Loucy (cell line): ENCODE measurements at regions not wholly inside any gene's neighbourhood (a gene's known extent, or its start where the extent isn't known, plus 50 kb on each side); places are given as distances from the start of the nearest gene placed in this dataset.
A peak's percentile ranks its signal among the peaks of the same experiment; 100 is the strongest.

Experiments used
- H2AFZ ChIP-seq: fragments of 200-600 bp; sonication (generic); 2 replicates; pipeline ENCODE4 v1.6.0; 2016; ENCODE audit warnings: antibody characterized with exemption, mild to moderate bottlenecking, low read length, moderate library complexity
- H3F3A ChIP-seq: fragments of 200-600 bp; 2 replicates; pipeline ENCODE4 v1.6.0; 2016; ENCODE audit warnings: antibody characterized with exemption, low read depth, mild to moderate bottlenecking
- H3K27me3 ChIP-seq: fragments of 200-600 bp; sonication (generic); 2 replicates; pipeline ENCODE4 v1.6.1; 2014; ENCODE audit warnings: low read length, mild to moderate bottlenecking; ENCODE audit not compliant: insufficient read depth, poor library complexity, severe bottlenecking
- H3K36me3 ChIP-seq: fragments of 200-600 bp; sonication (generic); 2 replicates; pipeline ENCODE4 v1.6.1; 2016; ENCODE audit warnings: low read length; ENCODE audit not compliant: insufficient read depth
- H3K4me1 ChIP-seq: fragments of 200-600 bp; sonication (generic); 2 replicates; pipeline ENCODE4 v1.5.1; 2014; ENCODE audit warnings: low read length, mild to moderate bottlenecking; ENCODE audit not compliant: insufficient read depth, poor library complexity, severe bottlenecking
- H3K4me2 ChIP-seq: fragments of 200-600 bp; sonication (generic); 2 replicates; pipeline ENCODE4 v1.6.0; 2014; ENCODE audit warnings: antibody characterized with exemption, low read length, low read depth, mild to moderate bottlenecking; ENCODE audit not compliant: poor library complexity, severe bottlenecking
- H3K4me3 ChIP-seq: fragments of 200-600 bp; sonication (generic); 2 replicates; pipeline ENCODE4 v1.5.1; 2014; ENCODE audit warnings: low read length, mild to moderate bottlenecking, mixed read lengths; ENCODE audit not compliant: poor library complexity, severe bottlenecking
- H3K79me2 ChIP-seq: fragments of 200-600 bp; sonication (generic); 2 replicates; pipeline ENCODE4 v1.6.1; 2014; ENCODE audit warnings: low read length; ENCODE audit not compliant: insufficient read depth
- H3K9ac ChIP-seq: fragments of 200-600 bp; sonication (generic); 2 replicates; pipeline ENCODE4 v1.6.0; 2014; ENCODE audit warnings: mild to moderate bottlenecking, low read depth, low read length, moderate library complexity; ENCODE audit not compliant: poor library complexity, severe bottlenecking
- H3K9me2 ChIP-seq: fragments of 200-600 bp; sonication (generic); replicated peaks from 2 replicates; pipeline ENCODE4 v1.6.1; 2016; ENCODE audit warnings: low read depth, low read length, mixed read lengths
- H3K9me3 ChIP-seq: fragments of 200-600 bp; sonication (generic); 2 replicates; pipeline ENCODE4 v1.6.1; 2014; ENCODE audit warnings: mild to moderate bottlenecking, antibody characterized with exemption, low read length, low read depth; ENCODE audit not compliant: insufficient read depth
- H4K20me1 ChIP-seq: fragments of 200-600 bp; sonication (generic); 2 replicates; pipeline ENCODE4 v1.6.0; 2014; ENCODE audit warnings: antibody characterized with exemption, low read length, mild to moderate bottlenecking; ENCODE audit not compliant: insufficient read depth, poor library complexity, severe bottlenecking
- EZH2phosphoT487 ChIP-seq: fragments of 200-600 bp; IDR thresholded peaks from 2 replicates; pipeline ENCODE4 v1.6.1; 2018; ENCODE audit warnings: antibody characterized with exemption, mild to moderate bottlenecking, moderate library complexity, borderline replicate concordance
- TF ChIP-seq, protein P1 (sequence below): fragments of 200-600 bp; sonication (generic); conservative IDR thresholded peaks from 2 replicates; pipeline ENCODE4 v1.5.1; 2014; ENCODE audit warnings: mild to moderate bottlenecking, antibody characterized with exemption, low read length

DNA sequence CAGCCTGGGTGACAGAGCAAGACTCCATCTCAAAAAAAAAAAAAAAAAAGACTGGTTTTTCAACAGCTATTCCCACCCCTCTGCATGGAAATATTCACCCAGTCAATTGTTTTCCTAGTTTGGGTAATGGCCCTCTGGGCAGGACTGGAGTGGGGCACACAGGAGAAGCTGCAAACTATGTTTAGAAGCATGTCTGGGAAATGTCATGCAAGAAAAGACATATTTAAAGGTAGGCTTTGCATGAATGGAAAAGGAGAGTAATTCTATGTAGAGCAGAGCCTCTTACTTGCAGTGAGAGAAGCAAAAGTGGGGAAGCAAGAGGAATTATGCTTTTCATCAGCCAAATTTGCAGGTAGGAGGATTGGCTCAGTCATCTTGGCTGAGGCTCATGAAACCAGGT is 276.5 kb upstream of the PLEKHG7 start:
- TF ChIP-seq, protein P1, sequence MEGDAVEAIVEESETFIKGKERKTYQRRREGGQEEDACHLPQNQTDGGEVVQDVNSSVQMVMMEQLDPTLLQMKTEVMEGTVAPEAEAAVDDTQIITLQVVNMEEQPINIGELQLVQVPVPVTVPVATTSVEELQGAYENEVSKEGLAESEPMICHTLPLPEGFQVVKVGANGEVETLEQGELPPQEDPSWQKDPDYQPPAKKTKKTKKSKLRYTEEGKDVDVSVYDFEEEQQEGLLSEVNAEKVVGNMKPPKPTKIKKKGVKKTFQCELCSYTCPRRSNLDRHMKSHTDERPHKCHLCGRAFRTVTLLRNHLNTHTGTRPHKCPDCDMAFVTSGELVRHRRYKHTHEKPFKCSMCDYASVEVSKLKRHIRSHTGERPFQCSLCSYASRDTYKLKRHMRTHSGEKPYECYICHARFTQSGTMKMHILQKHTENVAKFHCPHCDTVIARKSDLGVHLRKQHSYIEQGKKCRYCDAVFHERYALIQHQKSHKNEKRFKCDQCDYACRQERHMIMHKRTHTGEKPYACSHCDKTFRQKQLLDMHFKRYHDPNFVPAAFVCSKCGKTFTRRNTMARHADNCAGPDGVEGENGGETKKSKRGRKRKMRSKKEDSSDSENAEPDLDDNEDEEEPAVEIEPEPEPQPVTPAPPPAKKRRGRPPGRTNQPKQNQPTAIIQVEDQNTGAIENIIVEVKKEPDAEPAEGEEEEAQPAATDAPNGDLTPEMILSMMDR = no peak
- no peak for TF ChIP-seq EZH2phosphoT487
- Histone ChIP-seq H3K9me2 (no peaks in the 10 kb centered on the region), H4K20me1 (no peaks in the 10 kb centered on the region), H3F3A (no peaks in the 10 kb centered on the region), H2AFZ (no peak overlapping the region), H3K4me3 (no peak overlapping the region), H3K4me2 (no peak overlapping the region), H3K27me3 (no peaks in the 10 kb centered on the region), H3K9me3 (no peaks in the 10 kb centered on the region), H3K36me3 (no peaks in the 10 kb centered on the region), H3K9ac (no peak overlapping the region), H3K79me2 (no peaks in the 10 kb centered on the region), H3K4me1 (no peaks in the 10 kb centered on the region)

DNA sequence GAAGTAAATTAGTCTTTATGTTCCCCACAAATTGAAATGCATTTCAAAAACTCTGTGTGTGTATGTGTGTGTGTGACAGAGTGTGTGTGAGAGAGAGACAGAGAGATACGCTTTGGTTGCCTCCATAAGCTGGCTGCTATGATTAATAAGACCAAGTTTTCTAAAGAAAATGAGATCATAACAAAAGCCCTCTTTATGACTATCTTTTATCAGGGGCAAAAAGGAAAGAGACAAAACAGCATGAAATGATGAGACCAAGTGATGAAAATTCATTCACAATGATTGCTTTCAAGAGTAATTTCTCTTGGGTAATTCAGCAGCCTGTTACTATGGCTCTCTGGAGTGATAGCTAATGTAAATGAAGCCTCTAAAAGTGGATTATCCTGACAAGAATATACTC is 277.6 kb upstream of the PLEKHG7 start:
- H3K4me3 ChIP-seq = no peak overlapping the region
- H3K9me3 ChIP-seq = no peaks in the 10 kb centered on the region
- TF ChIP-seq, protein P1 = no peak
- TF ChIP-seq EZH2phosphoT487 = no peak
- no peaks in the 10 kb centered on the region for H3K27me3 ChIP-seq
- no peak overlapping the region for H2AFZ ChIP-seq
- no peaks in the 10 kb centered on the region for H4K20me1 ChIP-seq
- no peaks in the 10 kb centered on the region for H3K36me3 ChIP-seq
- H3K4me1 ChIP-seq = no peaks in the 10 kb centered on the region
- H3K4me2 ChIP-seq = no peak overlapping the region
- no peaks in the 10 kb centered on the region for H3K79me2 ChIP-seq
- H3K9me2 ChIP-seq = no peaks in the 10 kb centered on the region
- no peaks in the 10 kb centered on the region for H3F3A ChIP-seq
- no peak overlapping the region for H3K9ac ChIP-seq

DNA sequence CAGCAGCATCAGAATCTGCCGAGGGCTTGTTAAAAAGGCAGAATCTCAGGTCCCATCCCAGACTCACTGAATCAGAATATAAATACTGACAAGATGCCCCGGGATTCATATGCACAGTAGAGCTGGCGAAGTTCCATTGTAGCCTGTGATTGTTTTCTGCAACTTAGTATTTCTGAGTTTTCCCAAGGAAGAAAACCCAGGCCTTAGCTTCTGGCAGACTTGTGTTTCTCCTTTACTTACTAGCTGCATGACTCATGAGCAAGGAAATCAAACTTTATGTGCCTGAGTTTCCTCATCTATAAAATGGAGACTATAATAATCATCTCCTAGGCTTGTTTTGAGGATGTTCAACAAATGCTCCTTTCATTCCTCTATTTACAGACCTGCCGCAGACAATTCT is 278.5 kb upstream of the PLEKHG7 start:
- Histone ChIP-seq H3K27me3 (no peaks in the 10 kb centered on the region), H3K9ac (no peak overlapping the region), H3K79me2 (no peaks in the 10 kb centered on the region), H2AFZ (peak overlapping the region; percentile 51; the same call in 1 of the 2 replicates), H3K9me2 (no peaks in the 10 kb centered on the region), H3K4me1 (no peaks in the 10 kb centered on the region), H3K36me3 (no peaks in the 10 kb centered on the region), H4K20me1 (no peaks in the 10 kb centered on the region), H3K4me2 (no peak overlapping the region), H3K4me3 (no peak overlapping the region), H3F3A (no peaks in the 10 kb centered on the region), H3K9me3 (no peaks in the 10 kb centered on the region)
- TF ChIP-seq, protein P1 = no peak
- no peak for TF ChIP-seq EZH2phosphoT487
